OCI-LY7 (cell line): ENCODE measurements at regions not wholly inside any gene's neighbourhood (a gene's known extent, or its start where the extent isn't known, plus 50 kb on each side); places are given as distances from the start of the nearest gene placed in this dataset.

Source experiments
- BruUV-seq: library from RNA; stranded (reverse); fragments of 400-500 nt; replicated peaks from 2 replicates; lab custom pipeline; 2021; lab: Mats Ljungman, UMichigan
- CTCF ChIA-PET: fragments of 300-600 bp; sonication (Branson Sonifier 250); formaldehyde crosslinking; loops from one replicate; lab custom pipeline; 2022; ENCODE audit warnings: antibody characterized with exemption; ENCODE audit not compliant: unreplicated experiment; lab: Charles Lee
- POLR2A ChIA-PET: fragments of 300-600 bp; sonication (Branson Sonifier 250); formaldehyde crosslinking; loops from one replicate; lab custom pipeline; 2022; ENCODE audit warnings: antibody characterized with exemption; lab: Charles Lee
- DNase-seq: peaks from one replicate; pipeline ENCODE4 v3.0.0-alpha.2; 2015; ENCODE audit warnings: low spot score
- H2AFZ ChIP-seq: fragments of 200-600 bp; sonication (generic), shearing (Covaris generic); 2 replicates; pipeline ENCODE4 v1.6.1; 2014; ENCODE audit warnings: mild to moderate bottlenecking, antibody characterized with exemption, low read length, moderate library complexity
- H3K27ac ChIP-seq: fragments of 200-600 bp; sonication (generic); 2 replicates; pipeline ENCODE4 v1.5.1; 2014; ENCODE audit warnings: mixed run types, low read depth, mild to moderate bottlenecking, moderate library complexity, low read length, inconsistent platforms; ENCODE audit not compliant: poor library complexity, severe bottlenecking
- H3K36me3 ChIP-seq: fragments of 200-600 bp; sonication (generic); 2 replicates; pipeline ENCODE4 v1.6.1; 2014; ENCODE audit warnings: mild to moderate bottlenecking, antibody characterized with exemption, low read length, moderate library complexity, mixed read lengths; ENCODE audit not compliant: insufficient read depth
- H3K4me1 ChIP-seq: fragments of 200-600 bp; sonication (generic); 2 replicates; pipeline ENCODE4 v1.5.1; 2014; ENCODE audit warnings: mild to moderate bottlenecking, low read length; ENCODE audit not compliant: insufficient read depth, poor library complexity, severe bottlenecking
- H3K4me2 ChIP-seq: fragments of 200-600 bp; sonication (generic); 2 replicates; pipeline ENCODE4 v1.6.1; 2014; ENCODE audit warnings: mild to moderate bottlenecking, low read length
- H3K4me3 ChIP-seq: fragments of 200-600 bp; sonication (generic); 2 replicates; pipeline ENCODE4 v1.5.1; 2014; ENCODE audit warnings: mild to moderate bottlenecking, low read depth, low read length; ENCODE audit not compliant: poor library complexity, severe bottlenecking
- H3K79me2 ChIP-seq: fragments of 200-600 bp; sonication (generic); 2 replicates; pipeline ENCODE4 v1.6.1; 2016; ENCODE audit warnings: low read depth, mild to moderate bottlenecking, low read length, moderate library complexity, mixed read lengths; ENCODE audit not compliant: insufficient read depth
- H3K9me2 ChIP-seq: fragments of 200-600 bp; sonication (generic); 2 replicates; pipeline ENCODE4 v1.6.1; 2016; ENCODE audit warnings: mild to moderate bottlenecking, low read length, mixed read lengths; ENCODE audit not compliant: insufficient read depth
- H3K9me3 ChIP-seq: fragments of 200-600 bp; sonication (generic); 2 replicates; pipeline ENCODE4 v1.6.1; 2014; ENCODE audit warnings: mild to moderate bottlenecking, mixed run types, low read length, mixed read lengths
- H4K20me1 ChIP-seq: fragments of 200-600 bp; sonication (generic); 2 replicates; pipeline ENCODE4 v1.6.1; 2014; ENCODE audit warnings: mild to moderate bottlenecking, antibody characterized with exemption, low read length, moderate library complexity, mixed read lengths; ENCODE audit not compliant: insufficient read depth
- EZH2phosphoT487 ChIP-seq: fragments of 200-600 bp; sonication (generic); IDR thresholded peaks from 2 replicates; pipeline ENCODE4 v1.6.1; 2018; ENCODE audit warnings: low read depth, borderline replicate concordance, mild to moderate bottlenecking, mixed run types, antibody characterized with exemption, low read length, moderate library complexity, mixed read lengths
- intact Hi-C: fragments of 100-400 bp; cut with micrococcal nuclease; formaldehyde crosslinking; loops from one replicate; pipeline ENCODE4 v1.10.0; 2022; ENCODE audit not compliant: unreplicated experiment
- TF ChIP-seq, protein P1 (sequence below): fragments of 200-600 bp; sonication (generic); conservative IDR thresholded peaks from 2 replicates; pipeline ENCODE4 v1.5.1; 2014; ENCODE audit warnings: mild to moderate bottlenecking, antibody characterized with exemption, low read length, moderate library complexity, mixed read lengths

DNA sequence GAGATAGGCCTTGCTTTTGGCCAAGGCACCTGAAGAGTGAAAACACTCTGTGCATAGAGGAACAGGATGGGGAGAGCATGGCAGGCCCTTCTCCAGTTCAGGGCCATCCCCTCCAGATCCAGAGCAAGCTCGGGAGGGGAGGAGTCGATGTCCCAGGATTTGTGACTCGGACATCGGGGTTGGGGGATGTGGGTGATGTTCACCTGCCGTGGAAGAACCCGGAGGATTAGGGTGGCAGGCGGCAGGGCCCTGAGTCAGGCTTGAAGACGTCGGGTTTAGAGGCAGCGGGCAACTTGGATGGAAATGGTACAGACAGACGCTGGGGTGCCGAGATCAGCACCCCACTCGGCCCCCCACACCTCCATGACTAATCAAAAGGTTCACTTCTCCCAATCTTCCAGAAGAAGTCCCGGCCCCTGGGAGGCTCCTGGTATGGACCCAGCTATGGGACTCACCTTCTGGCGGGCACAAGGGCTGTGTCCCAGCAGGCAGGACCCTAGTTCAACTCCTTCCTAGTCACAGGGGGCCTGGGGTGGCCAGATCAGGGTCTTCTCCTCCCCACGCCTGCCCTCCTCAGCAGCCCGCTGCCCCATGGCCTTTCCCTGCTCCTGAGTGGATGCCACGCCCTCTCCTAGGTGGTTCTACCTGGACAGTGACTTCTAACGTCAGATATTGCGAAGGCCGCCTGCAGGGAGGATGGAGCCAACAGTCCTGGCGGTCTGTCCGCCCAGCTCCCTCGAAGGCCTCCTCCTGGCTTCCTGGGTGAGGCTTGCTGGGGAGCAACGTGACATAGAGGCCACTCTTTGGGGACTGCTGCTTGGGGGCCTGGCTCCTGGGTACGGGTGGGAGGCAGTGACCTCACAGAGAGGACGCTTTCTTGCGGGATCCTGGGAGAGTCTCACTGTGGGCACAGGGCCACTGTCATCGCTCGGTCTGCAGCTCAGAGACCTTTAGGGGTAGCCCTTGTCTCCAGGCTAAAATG is 792.5 kb downstream of the BRD1 start:
- Histone ChIP-seq H2AFZ (no peak overlapping the region), H4K20me1 (no peaks in the 10 kb centered on the region), H3K79me2 (no peaks in the 10 kb centered on the region), H3K36me3 (no peaks in the 10 kb centered on the region), H3K9me2 (no peaks in the 10 kb centered on the region), H3K4me3 (no peak overlapping the region), H3K4me2 (no peak overlapping the region), H3K27ac (no peak overlapping the region), H3K9me3 (0 out of 2 replicates have a peak, but pooled peaks cover 5% of the 10 kb centered on the region), H3K4me1 (no peaks in the 10 kb centered on the region)
- DNase-seq, result no peak
- CTCF ChIA-PET, result no interaction called here
- POLR2A ChIA-PET, result no interaction called here
- intact Hi-C loops, result no loop called here
- TF ChIP-seq, protein P1, sequence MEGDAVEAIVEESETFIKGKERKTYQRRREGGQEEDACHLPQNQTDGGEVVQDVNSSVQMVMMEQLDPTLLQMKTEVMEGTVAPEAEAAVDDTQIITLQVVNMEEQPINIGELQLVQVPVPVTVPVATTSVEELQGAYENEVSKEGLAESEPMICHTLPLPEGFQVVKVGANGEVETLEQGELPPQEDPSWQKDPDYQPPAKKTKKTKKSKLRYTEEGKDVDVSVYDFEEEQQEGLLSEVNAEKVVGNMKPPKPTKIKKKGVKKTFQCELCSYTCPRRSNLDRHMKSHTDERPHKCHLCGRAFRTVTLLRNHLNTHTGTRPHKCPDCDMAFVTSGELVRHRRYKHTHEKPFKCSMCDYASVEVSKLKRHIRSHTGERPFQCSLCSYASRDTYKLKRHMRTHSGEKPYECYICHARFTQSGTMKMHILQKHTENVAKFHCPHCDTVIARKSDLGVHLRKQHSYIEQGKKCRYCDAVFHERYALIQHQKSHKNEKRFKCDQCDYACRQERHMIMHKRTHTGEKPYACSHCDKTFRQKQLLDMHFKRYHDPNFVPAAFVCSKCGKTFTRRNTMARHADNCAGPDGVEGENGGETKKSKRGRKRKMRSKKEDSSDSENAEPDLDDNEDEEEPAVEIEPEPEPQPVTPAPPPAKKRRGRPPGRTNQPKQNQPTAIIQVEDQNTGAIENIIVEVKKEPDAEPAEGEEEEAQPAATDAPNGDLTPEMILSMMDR, result no peak
- TF ChIP-seq EZH2phosphoT487, result no peak
- no TSS peak for BruUV-seq

DNA sequence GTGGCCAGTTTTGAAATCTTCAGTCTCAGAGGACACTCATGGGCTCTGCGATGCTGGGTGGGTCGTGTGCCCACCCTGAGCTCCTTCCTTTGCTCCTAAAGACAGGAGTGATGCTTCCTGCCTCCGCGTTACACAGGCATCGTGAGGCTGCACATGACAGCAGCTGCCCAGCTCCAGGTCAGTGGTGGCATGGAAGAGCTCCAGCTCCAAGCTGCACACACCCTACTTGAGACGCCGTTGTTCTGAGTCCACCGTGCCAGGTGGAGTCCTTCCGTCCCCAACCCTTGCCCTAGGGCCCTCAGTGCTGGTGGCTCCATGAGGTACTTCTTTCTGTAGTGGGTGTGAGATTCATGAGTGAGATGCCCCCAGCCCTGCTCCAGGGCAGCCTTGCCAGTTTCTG is 794.1 kb downstream of the BRD1 start:
- Histone ChIP-seq H4K20me1 (no peaks in the 10 kb centered on the region), H3K79me2 (no peaks in the 10 kb centered on the region), H3K9me3 (0 out of 2 replicates have a peak, but pooled peaks cover 5% of the 10 kb centered on the region), H3K27ac (no peak overlapping the region), H3K4me3 (no peak overlapping the region), H3K4me2 (no peak overlapping the region), H3K9me2 (no peaks in the 10 kb centered on the region), H3K36me3 (no peaks in the 10 kb centered on the region), H3K4me1 (no peaks in the 10 kb centered on the region), H2AFZ (no peak overlapping the region)
- intact Hi-C loops, result no loop called here
- TF ChIP-seq, protein P1, result no peak
- TF ChIP-seq EZH2phosphoT487, result no peak
- ChIA-PET POLR2A (no interaction called here), CTCF (no interaction called here)
- DNase-seq, result no peak
- BruUV-seq, result no TSS peak

DNA sequence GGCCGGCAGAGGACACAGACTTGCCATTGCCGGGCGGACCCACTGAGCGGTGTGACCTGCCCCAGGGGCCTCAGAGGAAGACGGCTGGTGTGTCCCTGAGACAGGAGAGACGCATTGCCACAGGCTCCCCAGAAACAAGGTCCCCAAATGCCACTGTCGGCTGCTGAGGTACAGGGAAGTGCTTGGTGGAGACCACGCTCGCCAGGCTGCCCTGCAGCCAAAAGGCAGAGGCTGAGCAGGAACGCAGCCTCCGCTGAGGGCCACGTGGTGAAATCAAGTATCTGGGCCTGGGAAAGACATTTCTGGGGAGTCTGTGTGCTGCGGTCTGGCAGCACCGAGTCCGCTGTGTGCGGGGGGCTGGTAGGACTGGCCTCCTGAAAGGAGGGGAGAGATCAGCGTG is 794.9 kb downstream of the BRD1 start:
- ChIA-PET POLR2A (no interaction called here), CTCF (no interaction called here)
- H4K20me1 ChIP-seq, result no peaks in the 10 kb centered on the region

More for the DNA sequence above, 794.9 kb downstream of the BRD1 start:
- Histone ChIP-seq H3K9me3 (0 out of 2 replicates have a peak, but pooled peaks cover 5% of the 10 kb centered on the region), H3K79me2 (no peaks in the 10 kb centered on the region), H3K4me1 (no peaks in the 10 kb centered on the region), H3K9me2 (no peaks in the 10 kb centered on the region), H3K27ac (no peak overlapping the region), H2AFZ (no peak overlapping the region), H3K4me3 (no peak overlapping the region), H3K36me3 (no peaks in the 10 kb centered on the region), H3K4me2 (no peak overlapping the region)
- no TSS peak for BruUV-seq
- DNase-seq, result no peak
- no peak for TF ChIP-seq EZH2phosphoT487
- TF ChIP-seq, protein P1, result no peak
- intact Hi-C loops, result no loop called here
